ENCODE measurements at regions not wholly inside any gene's neighbourhood (a gene's known extent, or its start where the extent isn't known, plus 50 kb on each side); places are given as distances from the start of the nearest gene placed in this dataset.

DNA sequence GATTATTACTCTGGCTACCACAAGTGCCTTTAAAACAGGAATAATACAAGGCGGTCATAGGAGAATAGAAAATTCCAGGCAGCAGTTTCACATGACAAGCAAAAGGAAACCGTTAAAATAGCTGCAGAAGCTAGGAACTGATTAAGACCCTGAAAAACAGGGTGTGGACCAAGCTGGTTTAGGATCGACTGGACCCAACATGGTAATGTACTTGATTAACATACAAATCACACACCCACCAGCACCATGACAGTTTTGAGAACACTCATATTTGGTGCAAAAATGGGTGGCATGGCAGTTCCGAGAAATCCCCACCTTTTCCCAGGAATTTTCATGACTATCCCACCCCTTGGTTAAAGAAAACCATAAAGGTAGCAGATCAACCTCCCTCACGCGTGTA is 51.9 kb upstream of the TMEM163 start:
- Histone ChIP-seq H3K27ac (ENCODE audit: low read depth, low read length, severe bottlenecking) (no peak overlapping the region), H3K4me3 (ENCODE audit: extremely low read depth, insufficient read depth, low read length, poor library complexity, severe bottlenecking) (no peak overlapping the region), H3K36me3 (ENCODE audit: control insufficient read depth, insufficient read depth, low read length) (no peaks in the 10 kb centered on the region), H3K4me1 (ENCODE audit: control insufficient read depth, insufficient read depth, low read length, poor library complexity, severe bottlenecking) (peaks cover 26% of the 10 kb centered on the region), H3K9me3 (ENCODE audit: control insufficient read depth, low read length) (no peaks in the 10 kb centered on the region)
- WGBS, 2 experiments (ENCODE audit: insufficient coverage in 2 of 2): 96 to 97% methylated on average over 5 to 6 of the region's 6 CpGs

- no peak overlapping the region for H3K4me3 ChIP-seq (ENCODE audit: extremely low read depth, insufficient read depth, low read length, poor library complexity, severe bottlenecking)
- H3K4me1 ChIP-seq (ENCODE audit: control insufficient read depth, insufficient read depth, low read length, poor library complexity, severe bottlenecking): peaks cover 27% of the 10 kb centered on the region
- 41 to 44% methylated on average over 2 to 4 of the region's 4 CpGs for WGBS, 2 experiments (ENCODE audit: insufficient coverage in 2 of 2)
- H3K36me3 ChIP-seq (ENCODE audit: control insufficient read depth, insufficient read depth, low read length): no peaks in the 10 kb centered on the region
- H3K27ac ChIP-seq (ENCODE audit: low read depth, low read length, severe bottlenecking): peak overlapping the region; percentile 30
- no peaks in the 10 kb centered on the region for H3K9me3 ChIP-seq (ENCODE audit: control insufficient read depth, low read length)
Measured at GRCh38 chr2:134771313-134771801, 52.6 kb upstream of the TMEM163 start.

GRCh38 chr2:134772493-134773169 is 53.8 kb upstream of the TMEM163 start:
- Histone ChIP-seq H3K9me3 (ENCODE audit: control insufficient read depth, low read length) (no peaks in the 10 kb centered on the region), H3K4me3 (ENCODE audit: extremely low read depth, insufficient read depth, low read length, poor library complexity, severe bottlenecking) (no peak overlapping the region), H3K36me3 (ENCODE audit: control insufficient read depth, insufficient read depth, low read length) (no peaks in the 10 kb centered on the region), H3K4me1 (ENCODE audit: control insufficient read depth, insufficient read depth, low read length, poor library complexity, severe bottlenecking) (peaks cover 27% of the 10 kb centered on the region), H3K27ac (ENCODE audit: low read depth, low read length, severe bottlenecking) (no peak overlapping the region)
- WGBS, 2 experiments (ENCODE audit: insufficient coverage in 2 of 2): 20 to 53% methylated on average over 2 to 6 of the region's 8 CpGs

- H3K4me1 ChIP-seq (ENCODE audit: control insufficient read depth, insufficient read depth, low read length, poor library complexity, severe bottlenecking): peaks cover 27% of the 10 kb centered on the region
- no peak overlapping the region for H3K4me3 ChIP-seq (ENCODE audit: extremely low read depth, insufficient read depth, low read length, poor library complexity, severe bottlenecking)
- H3K9me3 ChIP-seq (ENCODE audit: control insufficient read depth, low read length): no peaks in the 10 kb centered on the region
- no peaks in the 10 kb centered on the region for H3K36me3 ChIP-seq (ENCODE audit: control insufficient read depth, insufficient read depth, low read length)
- H3K27ac ChIP-seq (ENCODE audit: low read depth, low read length, severe bottlenecking): peak overlapping the region; percentile 0
- 62% methylated on average over 5 of the region's 7 CpGs for WGBS, 2 experiments (ENCODE audit: insufficient coverage in 2 of 2)
Measured at GRCh38 chr2:134773335-134773734, 54.5 kb upstream of the TMEM163 start.

DNA sequence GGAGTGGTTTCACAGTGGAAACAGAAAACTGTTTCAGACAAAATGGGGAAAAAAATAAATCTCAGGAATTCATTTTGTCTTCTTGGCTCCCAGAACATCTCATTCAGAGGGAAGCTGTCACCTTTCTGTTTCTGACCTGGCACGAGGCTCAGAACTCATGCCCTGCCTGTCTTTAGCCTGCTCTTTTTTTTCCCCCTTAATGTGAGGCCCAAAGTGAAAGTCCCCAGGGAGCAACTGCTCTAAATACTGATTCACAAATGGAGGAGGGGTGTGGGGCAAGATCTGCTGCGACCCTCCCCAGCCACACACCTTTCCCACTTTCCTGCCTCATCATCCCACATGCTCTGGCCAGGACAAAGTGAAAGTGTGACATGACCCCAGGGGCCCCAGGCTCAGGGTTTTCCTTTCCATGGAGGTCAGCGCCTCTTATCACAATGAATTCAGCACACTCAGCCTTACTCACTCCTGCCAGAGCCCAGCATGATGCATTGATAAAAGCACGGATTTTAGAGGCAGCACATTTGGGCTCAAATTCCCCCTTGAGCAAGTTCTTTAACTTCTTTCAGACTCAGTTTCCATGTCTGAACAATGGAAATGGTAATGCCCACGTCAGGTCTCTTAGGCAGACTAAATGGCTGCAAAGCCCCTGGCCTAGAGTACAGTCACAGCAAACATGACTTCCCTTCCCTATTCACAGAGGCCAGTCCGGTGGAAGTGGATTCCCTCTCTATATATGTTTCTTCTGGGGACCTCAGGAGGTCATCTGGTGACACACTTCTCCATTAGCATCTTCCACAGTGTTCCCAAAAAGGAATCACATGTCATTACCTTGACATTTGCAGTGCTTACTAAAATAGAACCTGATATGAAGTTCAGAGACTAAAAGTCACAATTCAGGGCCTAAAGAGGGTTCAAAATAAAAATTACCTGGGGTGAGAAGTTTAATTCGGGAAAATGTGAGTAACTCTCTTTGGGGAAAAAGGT is 55.3 kb upstream of the TMEM163 start:
- no peaks in the 10 kb centered on the region for H3K9me3 ChIP-seq (ENCODE audit: control insufficient read depth, low read length)
- peak overlapping the region; percentile 24 for H3K27ac ChIP-seq (ENCODE audit: low read depth, low read length, severe bottlenecking)
- peaks cover 27% of the 10 kb centered on the region for H3K4me1 ChIP-seq (ENCODE audit: control insufficient read depth, insufficient read depth, low read length, poor library complexity, severe bottlenecking)
- no peak overlapping the region for H3K4me3 ChIP-seq (ENCODE audit: extremely low read depth, insufficient read depth, low read length, poor library complexity, severe bottlenecking)
- H3K36me3 ChIP-seq (ENCODE audit: control insufficient read depth, insufficient read depth, low read length): no peaks in the 10 kb centered on the region
- WGBS, 2 experiments (ENCODE audit: insufficient coverage in 2 of 2): 50 to 53% methylated on average over 5 to 6 of the region's 7 CpGs

GRCh38 chr2:134774786-134775641 is 56.2 kb upstream of the TMEM163 start:
- H3K36me3 ChIP-seq (ENCODE audit: control insufficient read depth, insufficient read depth, low read length): no peaks in the 10 kb centered on the region
- H3K4me3 ChIP-seq (ENCODE audit: extremely low read depth, insufficient read depth, low read length, poor library complexity, severe bottlenecking): no peak overlapping the region
- peaks cover 27% of the 10 kb centered on the region for H3K4me1 ChIP-seq (ENCODE audit: control insufficient read depth, insufficient read depth, low read length, poor library complexity, severe bottlenecking)
- peak overlapping the region; percentile 24 for H3K27ac ChIP-seq (ENCODE audit: low read depth, low read length, severe bottlenecking)
- 60 to 83% methylated on average over 1 of the region's 10 CpGs for WGBS, 2 experiments (ENCODE audit: insufficient coverage in 2 of 2)
- no peaks in the 10 kb centered on the region for H3K9me3 ChIP-seq (ENCODE audit: control insufficient read depth, low read length)

DNA sequence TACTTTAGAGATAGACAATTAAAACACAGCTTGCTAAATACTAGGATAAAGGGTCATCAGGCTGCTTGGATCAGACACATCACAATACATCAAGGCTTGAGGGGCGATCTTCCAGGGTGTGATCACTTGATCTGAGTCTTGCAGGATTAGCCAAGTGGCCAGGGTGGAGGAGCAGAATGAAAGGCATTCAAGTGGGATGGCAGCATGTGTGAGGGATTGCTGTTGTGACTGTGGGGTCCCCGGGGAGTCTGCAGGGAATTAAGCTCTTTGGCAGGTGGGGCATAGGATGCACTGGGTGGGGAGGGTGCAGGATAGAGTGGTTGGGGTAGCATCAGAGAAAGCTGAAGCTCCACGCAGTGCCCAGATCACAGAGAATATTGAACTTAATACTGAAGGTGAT is 58.0 kb upstream of the TMEM163 start:
- H3K4me3 ChIP-seq (ENCODE audit: extremely low read depth, insufficient read depth, low read length, poor library complexity, severe bottlenecking): no peak overlapping the region
- no peaks in the 10 kb centered on the region for H3K9me3 ChIP-seq (ENCODE audit: control insufficient read depth, low read length)
- no peak overlapping the region for H3K27ac ChIP-seq (ENCODE audit: low read depth, low read length, severe bottlenecking)
- WGBS, 2 experiments (ENCODE audit: insufficient coverage in 2 of 2): 80 to 88% methylated on average over 2 of the region's 3 CpGs
- H3K36me3 ChIP-seq (ENCODE audit: control insufficient read depth, insufficient read depth, low read length): no peaks in the 10 kb centered on the region
- H3K4me1 ChIP-seq (ENCODE audit: control insufficient read depth, insufficient read depth, low read length, poor library complexity, severe bottlenecking): peaks cover 27% of the 10 kb centered on the region

DNA sequence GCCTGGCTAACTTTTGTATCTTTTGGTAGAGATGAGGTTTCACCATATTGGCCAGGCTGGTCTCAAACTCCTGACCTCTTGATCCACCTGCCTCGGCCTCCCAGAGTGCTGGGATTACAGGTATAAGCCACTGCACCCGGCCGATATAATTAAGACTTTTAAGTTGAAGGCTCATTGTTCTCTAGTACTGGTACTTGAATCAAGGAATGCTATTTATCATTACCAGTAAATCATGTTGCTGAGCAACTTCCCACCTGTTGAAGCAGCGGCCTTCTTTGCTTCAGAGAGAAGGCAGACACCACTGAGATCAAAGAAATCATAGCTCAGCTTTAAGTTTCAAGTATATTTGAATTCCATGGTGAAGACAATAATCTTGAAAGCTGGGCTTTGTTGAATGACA is 58.8 kb upstream of the TMEM163 start:
- Histone ChIP-seq H3K27ac (ENCODE audit: low read depth, low read length, severe bottlenecking) (no peak overlapping the region), H3K4me3 (ENCODE audit: extremely low read depth, insufficient read depth, low read length, poor library complexity, severe bottlenecking) (no peak overlapping the region), H3K4me1 (ENCODE audit: control insufficient read depth, insufficient read depth, low read length, poor library complexity, severe bottlenecking) (peaks cover 27% of the 10 kb centered on the region), H3K36me3 (ENCODE audit: control insufficient read depth, insufficient read depth, low read length) (no peaks in the 10 kb centered on the region), H3K9me3 (ENCODE audit: control insufficient read depth, low read length) (no peaks in the 10 kb centered on the region)
- WGBS, 2 experiments (ENCODE audit: insufficient coverage in 2 of 2): 75 to 91% methylated on average over 1 to 4 of the region's 4 CpGs

DNA sequence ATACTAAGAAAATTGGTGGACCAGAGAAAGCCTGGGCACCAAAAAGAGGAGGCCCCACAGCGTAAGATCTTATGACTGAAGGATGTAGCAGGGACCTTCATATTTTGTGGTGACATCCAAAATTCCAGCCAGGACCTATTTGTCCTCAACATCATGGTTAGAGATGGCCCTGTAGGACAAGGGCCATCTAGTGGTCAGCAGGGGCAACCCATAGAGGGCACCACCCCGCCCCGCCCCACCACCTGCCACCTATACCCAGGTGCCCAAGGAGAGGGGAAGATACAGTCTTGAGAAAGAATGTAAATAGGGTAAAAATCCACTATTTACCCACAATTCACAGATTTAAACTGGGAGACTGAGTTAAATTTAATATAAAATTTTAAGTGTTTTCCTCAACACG is 59.6 kb upstream of the TMEM163 start:
- 80 to 100% methylated on average over 1 of the region's 4 CpGs for WGBS, 2 experiments (ENCODE audit: insufficient coverage in 2 of 2)
- H3K9me3 ChIP-seq (ENCODE audit: control insufficient read depth, low read length): no peaks in the 10 kb centered on the region

GRCh38 chr2:134780972-134781371 is 57.4 kb upstream of the ACMSD start:
- Histone ChIP-seq H3K9me3 (ENCODE audit: control insufficient read depth, low read length) (no peaks in the 10 kb centered on the region), H3K36me3 (ENCODE audit: control insufficient read depth, insufficient read depth, low read length) (no peaks in the 10 kb centered on the region), H3K4me3 (ENCODE audit: extremely low read depth, insufficient read depth, low read length, poor library complexity, severe bottlenecking) (no peak overlapping the region), H3K4me1 (ENCODE audit: control insufficient read depth, insufficient read depth, low read length, poor library complexity, severe bottlenecking) (no peaks in the 10 kb centered on the region), H3K27ac (ENCODE audit: low read depth, low read length, severe bottlenecking) (no peak overlapping the region)
- WGBS, 2 experiments (ENCODE audit: insufficient coverage in 2 of 2): 60 to 100% methylated on average over 1 of the region's 1 CpG

More for the DNA sequence above, 59.6 kb upstream of the TMEM163 start:
- Histone ChIP-seq H3K27ac (ENCODE audit: low read depth, low read length, severe bottlenecking) (no peak overlapping the region), H3K4me3 (ENCODE audit: extremely low read depth, insufficient read depth, low read length, poor library complexity, severe bottlenecking) (no peak overlapping the region), H3K36me3 (ENCODE audit: control insufficient read depth, insufficient read depth, low read length) (no peaks in the 10 kb centered on the region), H3K4me1 (ENCODE audit: control insufficient read depth, insufficient read depth, low read length, poor library complexity, severe bottlenecking) (peaks cover 24% of the 10 kb centered on the region)
